H1 (cell line): ENCODE measurements at regions not wholly inside any gene's neighbourhood (a gene's known extent, or its start where the extent isn't known, plus 50 kb on each side); places are given as distances from the start of the nearest gene placed in this dataset.

Experiments
- CTCF ChIA-PET: fragments of 300-600 bp; sonication (Branson Sonifier 250); formaldehyde crosslinking; loops from one replicate; lab custom pipeline; 2021; ENCODE audit not compliant: partially characterized antibody; lab: Charles Lee
- POLR2A ChIA-PET: fragments of 300-600 bp; sonication (Branson Sonifier 250); formaldehyde crosslinking; loops from one replicate; lab custom pipeline; 2021; ENCODE audit warnings: inconsistent platforms; ENCODE audit not compliant: partially characterized antibody; lab: Charles Lee
- DNase-seq, 2 experiments: peaks; one replicate each; pipeline versions ENCODE4 v3.0.0 to v3.0.0-alpha.2; 2010 to 2022; ENCODE audit warnings: low spot score in 2 of 2, low read depth in 1 of 2, mixed read lengths in 1 of 2
- FAIRE-seq: peaks from 2 replicates; lab custom pipeline; 2011; peaks lifted over from hg19 to GRCh38; lab: Jason Lieb, UNC
- H2AFZ ChIP-seq: 2 replicates; pipeline ENCODE4 v1.8.1; 2012; ENCODE audit warnings: low read length, inconsistent platforms
- H2AK5ac ChIP-seq: 2 replicates; pipeline ENCODE4 v1.6.1; 2013; ENCODE audit warnings: low read depth, low read length
- H2BK120ac ChIP-seq: replicated peaks from 2 replicates; pipeline ENCODE3; 2013; ENCODE audit warnings: low read depth, low read length, inconsistent platforms
- H2BK12ac ChIP-seq: 2 replicates; pipeline ENCODE4 v1.6.1; 2013; ENCODE audit warnings: low read depth, low read length
- H2BK15ac ChIP-seq: 2 replicates; pipeline ENCODE4 v1.6.1; 2013; ENCODE audit warnings: low read length
- H2BK20ac ChIP-seq: 2 replicates; pipeline ENCODE4 v1.6.1; 2013; ENCODE audit warnings: low read length
- H2BK5ac ChIP-seq: 2 replicates; pipeline ENCODE4 v1.6.1; 2013; ENCODE audit warnings: low read depth, low read length
- H3K14ac ChIP-seq: 2 replicates; pipeline ENCODE4 v1.6.1; 2013; ENCODE audit warnings: inconsistent platforms; ENCODE audit not compliant: insufficient read length
- H3K18ac ChIP-seq: 2 replicates; pipeline ENCODE4 v1.6.1; 2013; ENCODE audit warnings: low read length; ENCODE audit errors: extremely low read depth
- H3K23ac ChIP-seq: 2 replicates; pipeline ENCODE4 v1.6.1; 2013; ENCODE audit warnings: inconsistent platforms; ENCODE audit not compliant: insufficient read length
- H3K23me2 ChIP-seq: 2 replicates; pipeline ENCODE4 v1.6.1; 2013; ENCODE audit warnings: low read depth, low read length
- H3K27ac ChIP-seq: 2 replicates; pipeline ENCODE4 v1.6.1; 2011; ENCODE audit warnings: low read depth, low read length, inconsistent platforms
- H3K27me3 ChIP-seq, 4 experiments: replicated peaks in 1 of 4; 1 replicate in 1 of 4; 2 replicates in 3 of 4; pipeline versions ENCODE4 v1.6.1 to v1.8.1; 2011 to 2013; ENCODE audit warnings: low read length in 3 of 4, mild to moderate bottlenecking in 3 of 4, inconsistent platforms in 2 of 4, mixed read lengths in 2 of 4, moderate library complexity in 1 of 4; ENCODE audit not compliant: control insufficient read depth in 3 of 4, insufficient read depth in 3 of 4; ENCODE audit errors: extremely low read depth in 1 of 4
- H3K36me3 ChIP-seq, 4 experiments: 2 replicates each; pipeline versions ENCODE4 v1.6.1 to v1.8.1; 2011 to 2013; ENCODE audit warnings: mild to moderate bottlenecking in 4 of 4, low read length in 3 of 4, moderate library complexity in 2 of 4, control low read depth in 1 of 4, inconsistent platforms in 1 of 4; ENCODE audit not compliant: insufficient read depth in 4 of 4, control insufficient read depth in 2 of 4
- H3K4ac ChIP-seq: replicated peaks from 2 replicates; pipeline ENCODE3; 2013; ENCODE audit warnings: low read length, low read depth, mixed read lengths, inconsistent platforms; ENCODE audit not compliant: insufficient read length
- H3K4me1 ChIP-seq, 4 experiments: replicated peaks in 1 of 4; 1 replicate in 1 of 4; 2 replicates in 3 of 4; pipeline versions ENCODE4 v1.6.1 to v1.8.1; 2011 to 2013; ENCODE audit warnings: low read length in 3 of 4, inconsistent platforms in 2 of 4, mixed read lengths in 1 of 4; ENCODE audit not compliant: insufficient read depth in 4 of 4, control insufficient read depth in 3 of 4
- H3K4me2 ChIP-seq, 2 experiments: 2 replicates each; pipeline versions ENCODE4 v1.6.1 to v1.8.1; 2011 to 2013; ENCODE audit warnings: low read depth in 2 of 2, low read length in 2 of 2, control low read depth in 1 of 2, inconsistent platforms in 1 of 2, mild to moderate bottlenecking in 1 of 2; ENCODE audit not compliant: insufficient read depth in 1 of 2
- H3K4me3 ChIP-seq, 4 experiments: fragments of 200-600, 300-600 bp in 1 of 4; sonication (generic), shearing (Covaris generic), sonication (Bioruptor Twin) in 1 of 4; 2 replicates each; pipeline versions ENCODE4 v1.5.1 to v1.8.1; 2011 to 2016; ENCODE audit warnings: low read length in 4 of 4, low read depth in 3 of 4, control low read depth in 2 of 4, inconsistent platforms in 2 of 4, mild to moderate bottlenecking in 2 of 4, mixed read lengths in 1 of 4, moderate library complexity in 1 of 4; ENCODE audit not compliant: insufficient read depth in 2 of 4; ENCODE audit errors: extremely low read depth in 1 of 4
- H3K56ac ChIP-seq: replicated peaks from 2 replicates; pipeline ENCODE3; 2013; ENCODE audit warnings: low read depth, mild to moderate bottlenecking, mixed read lengths, low read length, inconsistent platforms; ENCODE audit not compliant: insufficient read length
- H3K79me1 ChIP-seq: 2 replicates; pipeline ENCODE4 v1.6.1; 2013; ENCODE audit warnings: low read depth, low read length, control low read depth
- H3K79me2 ChIP-seq, 2 experiments: 2 replicates each; pipeline versions ENCODE4 v1.6.1 to v1.8.1; 2012 to 2013; ENCODE audit warnings: low read length in 2 of 2, mild to moderate bottlenecking in 2 of 2, inconsistent platforms in 1 of 2; ENCODE audit not compliant: insufficient read depth in 2 of 2, control insufficient read depth in 1 of 2
- H3K9ac ChIP-seq, 4 experiments: replicated peaks in 1 of 4; 1 replicate in 1 of 4; 2 replicates in 3 of 4; pipeline versions ENCODE4 v1.6.1 to v1.8.1; 2011 to 2013; ENCODE audit warnings: low read depth in 3 of 4, low read length in 3 of 4, control low read depth in 2 of 4, mild to moderate bottlenecking in 2 of 4, moderate library complexity in 2 of 4, inconsistent platforms in 1 of 4; ENCODE audit errors: extremely low read depth in 1 of 4
- H3K9me3 ChIP-seq, 2 experiments: 2 replicates each; pipeline versions ENCODE4 v1.6.1 to v1.8.1; 2012 to 2013; ENCODE audit warnings: mild to moderate bottlenecking in 2 of 2, moderate library complexity in 2 of 2, control low read depth in 1 of 2, inconsistent platforms in 1 of 2, low read depth in 1 of 2, low read length in 1 of 2, mixed read lengths in 1 of 2; ENCODE audit not compliant: insufficient read depth in 2 of 2
- H4K20me1 ChIP-seq, 2 experiments: replicated peaks in 1 of 2; 2 replicates each; pipeline versions ENCODE3 to v1.8.1; 2011 to 2013; ENCODE audit warnings: inconsistent platforms in 2 of 2, low read length in 2 of 2, mild to moderate bottlenecking in 1 of 2; ENCODE audit not compliant: insufficient read depth in 2 of 2, control insufficient read depth in 1 of 2
- H4K5ac ChIP-seq: 2 replicates; pipeline ENCODE4 v1.6.1; 2013; ENCODE audit warnings: low read length, low read depth, mixed read lengths, inconsistent platforms; ENCODE audit not compliant: insufficient read length
- H4K8ac ChIP-seq: 2 replicates; pipeline ENCODE4 v1.8.0; 2013; ENCODE audit warnings: mild to moderate bottlenecking, moderate library complexity, low read length, inconsistent platforms; ENCODE audit not compliant: insufficient read depth; ENCODE audit errors: extremely low read depth
- H4K91ac ChIP-seq: replicated peaks from 2 replicates; pipeline ENCODE3; 2013; ENCODE audit warnings: low read length, mixed read lengths, inconsistent platforms; ENCODE audit not compliant: insufficient read length
- RBBP5 ChIP-seq: IDR thresholded peaks from 2 replicates; pipeline ENCODE4 v1.7.1; 2012; ENCODE audit warnings: low read depth, mild to moderate bottlenecking, inconsistent platforms, low read length, moderate library complexity, borderline replicate concordance
- TEAD4 ChIP-seq: IDR thresholded peaks from 2 replicates; pipeline ENCODE4 v1.6.1; 2012; ENCODE audit warnings: low read depth, low read length, inconsistent platforms, mixed read lengths
- WGBS, 2 experiments: shearing (Covaris generic) in 1 of 2; methylation state at CpG; one replicate each; pipeline versions ENCODE4 v1.1.6 to v1.1.7; 2013 to 2015; ENCODE audit warnings: low lambda C conversion rate in 2 of 2, mixed read lengths in 2 of 2, inconsistent platforms in 1 of 2, low coverage in 1 of 2, missing lambda C conversion rate in 1 of 2; ENCODE audit not compliant: insufficient replicate concordance in 2 of 2, insufficient coverage in 1 of 2, insufficient read length in 1 of 2; ENCODE audit errors: extremely low coverage in 1 of 2, missing lambda C conversion rate in 1 of 2; 5-methylcytosine and 5-hydroxymethylcytosine counted together

DNA sequence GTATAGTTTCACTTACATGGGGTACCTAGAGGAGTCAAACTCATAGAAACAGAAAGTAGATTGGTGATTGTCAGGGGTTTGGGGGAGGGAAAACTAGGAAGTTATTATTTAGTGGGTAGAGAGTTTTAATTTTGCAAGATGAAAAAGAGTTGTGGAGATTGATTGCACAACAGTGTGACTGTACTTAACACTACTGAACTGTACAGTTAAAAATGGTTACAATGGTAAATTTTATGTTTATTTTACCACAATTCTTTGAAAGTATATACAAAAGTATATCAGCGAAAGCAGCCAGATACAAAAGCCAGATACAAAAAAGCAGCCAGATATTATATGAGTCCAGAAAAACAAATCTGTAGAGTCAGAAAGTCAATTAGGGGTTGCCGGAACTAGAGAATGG, 247.6 kb downstream of the IPO8 start:
- no peak for TF ChIP-seq RBBP5
- no peak for TF ChIP-seq TEAD4
- 93% methylated on average over 2 of the region's 2 CpGs; no CpG with 5 or more reads in 1 of the 2 experiments for WGBS, 2 experiments
- H2BK5ac ChIP-seq: no peak overlapping the region
- DNase-seq (no peak), FAIRE-seq (no peak)
- no peaks in the 10 kb centered on the region for H3K27me3 ChIP-seq
- H3K79me2 ChIP-seq: no peaks in the 10 kb centered on the region
- H3K79me1 ChIP-seq: no peaks in the 10 kb centered on the region
- no peaks in the 10 kb centered on the region for H3K4me1 ChIP-seq
- H4K5ac ChIP-seq: no peak overlapping the region
- no peak overlapping the region for H3K18ac ChIP-seq
- no peak overlapping the region for H3K9ac ChIP-seq
- no peak overlapping the region for H3K4me2 ChIP-seq
- H3K36me3 ChIP-seq: no peaks in the 10 kb centered on the region
- no peak overlapping the region for H4K8ac ChIP-seq
- H2BK120ac ChIP-seq: no peak overlapping the region
- H3K23me2 ChIP-seq: no peaks in the 10 kb centered on the region
- H2BK12ac ChIP-seq: no peak overlapping the region
- H3K9me3 ChIP-seq: peaks cover 0 to 6% of the 10 kb centered on the region in 2 experiments; a peak in 2 of 4 replicates
- no peak overlapping the region for H2BK15ac ChIP-seq
- no peak overlapping the region for H3K56ac ChIP-seq
- no peak overlapping the region for H3K4me3 ChIP-seq
- no peak overlapping the region for H3K4ac ChIP-seq
- H2BK20ac ChIP-seq: no peak overlapping the region
- no peak overlapping the region for H4K91ac ChIP-seq
- H3K14ac ChIP-seq: no peak overlapping the region
- H2AK5ac ChIP-seq: no peak overlapping the region
- H2AFZ ChIP-seq: no peak overlapping the region
- POLR2A ChIA-PET: no interaction called here
- CTCF ChIA-PET: interaction anchor here (1.9 kb wide), 1 partner anchor 10 kb away, joined by 8 read pairs; no protein-coding TSS in a partner anchor
- no peak overlapping the region for H3K23ac ChIP-seq
- no peaks in the 10 kb centered on the region for H4K20me1 ChIP-seq
- H3K27ac ChIP-seq: no peak overlapping the region
